Esophagus muscularis mucosa (tissue), 4 donors: ENCODE measurements at regions not wholly inside any gene's neighbourhood (a gene's known extent, or its start where the extent isn't known, plus 50 kb on each side); places are given as distances from the start of the nearest gene placed in this dataset.

Experiments
- DNase-seq: peaks from one replicate; pipeline ENCODE4 v3.0.0-alpha.2; 2017; ENCODE audit errors: extremely low spot score
- H3K27ac ChIP-seq, 4 donors: fragments of 200-600 bp; sonication (generic); replicated peaks in 1 of 4; 1 replicate in 3 of 4; 2 replicates in 1 of 4; pipeline ENCODE4 v1.5.1; 2016 to 2019; ENCODE audit warnings: mild to moderate bottlenecking in 1 of 4
- H3K27me3 ChIP-seq, 4 donors: fragments of 200-600 bp; sonication (generic); one replicate each; pipeline versions ENCODE4 v1.5.1 to v1.6.0; 2016 to 2019
- H3K36me3 ChIP-seq, 4 donors: fragments of 200-600 bp; sonication (generic); one replicate each; pipeline ENCODE4 v1.5.1; 2016 to 2019
- H3K4me1 ChIP-seq, 4 donors: fragments of 200-600 bp; sonication (generic); one replicate each; pipeline ENCODE4 v1.5.1; 2016 to 2019
- H3K4me3 ChIP-seq, 4 donors: fragments of 200-600 bp; sonication (generic); 1 replicate in 2 of 4; 2 replicates in 2 of 4; pipeline ENCODE4 v1.5.1; 2016 to 2019; ENCODE audit warnings: mild to moderate bottlenecking in 4 of 4, moderate library complexity in 1 of 4
- H3K9me3 ChIP-seq, 4 donors: fragments of 200-600 bp; sonication (generic); 1 replicate in 3 of 4; 2 replicates in 1 of 4; pipeline ENCODE4 v1.5.1; 2016 to 2019
- CTCF ChIP-seq, 3 experiments: fragments of 200-600 bp in 2 of 3; fragments of 450-650 bp in 1 of 3; sonication (generic) in 2 of 3; IDR thresholded peaks; one replicate each; pipeline ENCODE4 v1.5.1; 2017 to 2019; ENCODE audit warnings: antibody characterized with exemption in 3 of 3, mild to moderate bottlenecking in 2 of 3, moderate library complexity in 1 of 3
- EP300 ChIP-seq: sonication (generic); formaldehyde crosslinking; IDR thresholded peaks from one replicate; pipeline ENCODE4 v1.6.1; 2017; ENCODE audit warnings: antibody characterized with exemption
- POLR2A ChIP-seq: fragments of 450-650 bp; IDR thresholded peaks from one replicate; pipeline ENCODE4 v1.6.1; 2017; ENCODE audit warnings: antibody characterized with exemption, moderate library complexity, mild to moderate bottlenecking, low read depth
- POLR2AphosphoS5 ChIP-seq, 2 donors: sonication (generic); formaldehyde crosslinking; IDR thresholded peaks; one replicate each; pipeline ENCODE4 v1.6.1; 2017; ENCODE audit warnings: antibody characterized with exemption in 2 of 2
- WGBS: methylation state at CpG from one replicate; pipeline ENCODE4 v1.1.5; 2018; 5-methylcytosine and 5-hydroxymethylcytosine counted together
- intact Hi-C: fragments of 100-400 bp; cut with DNase I; formaldehyde crosslinking; loops from one replicate; pipeline ENCODE4 v1.15.1; 2023

GRCh38 chr1:233530665-233531386, 83.1 kb upstream of the KCNK1 start:
- intact Hi-C loops: no loop called here
- no peaks in the 10 kb centered on the region for H3K27me3 ChIP-seq
- no peaks in the 10 kb centered on the region for H3K36me3 ChIP-seq

GRCh38 chr1:233540816-233541215, 73.1 kb upstream of the KCNK1 start:
- TF ChIP-seq POLR2AphosphoS5 (IDR thresholded peaks at IDR 0.05): no peak
- TF ChIP-seq EP300: no peak
- no peak for TF ChIP-seq CTCF (IDR thresholded peaks at IDR 0.05)
- no peak for TF ChIP-seq POLR2A
- H3K4me3 ChIP-seq: no peak overlapping the region
- H3K27me3 ChIP-seq: no peaks in the 10 kb centered on the region
- H3K36me3 ChIP-seq: no peaks in the 10 kb centered on the region
- no peak for DNase-seq
- intact Hi-C loops: no loop called here
- no peaks in the 10 kb centered on the region for H3K9me3 ChIP-seq
- 55% methylated on average over 3 of the region's 3 CpGs for WGBS
- H3K4me1 ChIP-seq: peaks cover 0 to 8% (median 5%) of the 10 kb centered on the region in 4 donors
- no peak overlapping the region for H3K27ac ChIP-seq

More at GRCh38 chr1:233530665-233531386, 83.1 kb upstream of the KCNK1 start:
- H3K4me1 ChIP-seq: no peaks in the 10 kb centered on the region
- no peak for TF ChIP-seq POLR2AphosphoS5 (IDR thresholded peaks at IDR 0.05)
- TF ChIP-seq POLR2A: no peak
- TF ChIP-seq CTCF (IDR thresholded peaks at IDR 0.05): no peak
- no peak for TF ChIP-seq EP300
- H3K27ac ChIP-seq: no peak overlapping the region
- H3K9me3 ChIP-seq: no peaks in the 10 kb centered on the region
- WGBS: 99% methylated on average over 6 of the region's 6 CpGs
- no peak for DNase-seq
- no peak overlapping the region for H3K4me3 ChIP-seq

- no peaks in the 10 kb centered on the region for H3K36me3 ChIP-seq
- H3K27ac ChIP-seq: no peak overlapping the region
- intact Hi-C loops: no loop called here
- DNase-seq: no peak
- no peaks in the 10 kb centered on the region for H3K27me3 ChIP-seq
- peaks cover 0 to 3% (median 0%) of the 10 kb centered on the region in 4 donors for H3K9me3 ChIP-seq
- TF ChIP-seq CTCF (IDR thresholded peaks at IDR 0.05) (no peak), EP300 (no peak), POLR2AphosphoS5 (IDR thresholded peaks at IDR 0.05) (no peak), POLR2A (no peak)
- 54% methylated on average over 8 of the region's 8 CpGs for WGBS
- H3K4me1 ChIP-seq: peaks cover 0 to 8% (median 5%) of the 10 kb centered on the region in 4 donors
- H3K4me3 ChIP-seq: no peak overlapping the region
These were observed 70.3 kb upstream of the KCNK1 start for GRCh38 chr1:233543338-233544255.

- WGBS: 77% methylated on average over 5 of the region's 5 CpGs
- Histone ChIP-seq H3K9me3 (peaks cover 0 to 3% (median 0%) of the 10 kb centered on the region in 4 donors), H3K4me1 (peaks cover 0 to 8% (median 5%) of the 10 kb centered on the region in 4 donors), H3K4me3 (no peak overlapping the region), H3K27ac (no peak overlapping the region), H3K27me3 (no peaks in the 10 kb centered on the region), H3K36me3 (no peaks in the 10 kb centered on the region)
- intact Hi-C loops: no loop called here
- DNase-seq: no peak
- TF ChIP-seq CTCF (IDR thresholded peaks at IDR 0.05): no peak
- no peak for TF ChIP-seq POLR2A
- no peak for TF ChIP-seq POLR2AphosphoS5 (IDR thresholded peaks at IDR 0.05)
- TF ChIP-seq EP300: no peak
These were observed 69.6 kb upstream of the KCNK1 start for GRCh38 chr1:233544304-233544703.
